Left renal cortex interstitium (tissue), 4 donors: ENCODE measurements at regions not wholly inside any gene's neighbourhood (a gene's known extent, or its start where the extent isn't known, plus 50 kb on each side); places are given as distances from the start of the nearest gene placed in this dataset.
A peak's percentile ranks its signal among the peaks of the same experiment; 100 is the strongest.
"Not testable (repeated sequence)": the region's sequence is repeated elsewhere in the genome, so short reads cannot be mapped to it uniquely, and the experiment has no call there.

Source experiments
- DNase-seq, 4 donors: peaks; one replicate each; pipeline ENCODE4 v3.0.0-alpha.2; 2013; ENCODE audit warnings: low read depth in 4 of 4, low spot score in 2 of 4, missing footprints in 1 of 4

DNA sequence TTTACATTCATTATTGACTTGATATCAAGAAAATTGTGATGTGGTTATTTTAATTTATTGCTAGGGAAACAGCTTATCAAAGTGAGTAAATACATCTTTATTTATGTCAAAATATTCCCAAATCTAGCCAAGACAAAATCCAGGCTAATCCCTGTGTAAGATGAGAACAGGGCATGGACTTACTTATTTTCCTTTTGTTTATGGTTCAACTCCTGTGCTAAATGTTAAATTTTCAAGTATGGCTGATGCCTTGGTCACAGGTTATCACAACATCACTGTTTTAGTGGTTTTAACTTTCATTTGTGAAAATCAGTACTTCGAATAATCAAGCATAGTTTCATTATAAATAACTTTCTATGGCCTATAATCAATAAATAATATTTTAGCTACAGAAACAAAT lies 657.0 kb upstream of the SYT4 start:
- no peak for DNase-seq

GRCh38 chr18:43934781-43935471 lies 657.6 kb upstream of the SYT4 start:
- DNase-seq = no peak

GRCh38 chr18:43936176-43936575 lies 658.9 kb upstream of the SYT4 start:
- DNase-seq = no peak

GRCh38 chr18:43949291-43949690 lies 672.0 kb upstream of the SYT4 start:
- no peak for DNase-seq

DNA sequence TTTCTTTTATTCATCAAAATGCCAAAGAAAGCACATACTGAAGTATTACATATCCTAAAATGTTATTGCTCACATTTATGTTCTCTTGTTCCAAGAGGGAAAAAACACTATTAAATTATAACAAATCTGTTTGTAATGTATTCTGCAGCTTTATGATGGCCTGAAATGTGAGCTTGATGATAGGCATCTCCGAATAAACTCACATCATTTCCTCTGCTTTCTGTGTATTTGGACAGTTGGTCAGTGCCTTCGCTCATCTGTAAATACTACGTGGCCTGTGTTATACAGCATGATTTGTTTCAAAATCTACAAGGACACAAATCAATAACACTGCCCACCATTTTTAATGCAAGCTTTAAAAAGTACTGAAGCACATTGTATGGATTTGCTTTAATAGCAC lies 672.8 kb upstream of the SYT4 start:
- no peak for DNase-seq

- DNase-seq = no peak
Measured at GRCh38 chr18:43952398-43952797, 675.1 kb upstream of the SYT4 start.

DNA sequence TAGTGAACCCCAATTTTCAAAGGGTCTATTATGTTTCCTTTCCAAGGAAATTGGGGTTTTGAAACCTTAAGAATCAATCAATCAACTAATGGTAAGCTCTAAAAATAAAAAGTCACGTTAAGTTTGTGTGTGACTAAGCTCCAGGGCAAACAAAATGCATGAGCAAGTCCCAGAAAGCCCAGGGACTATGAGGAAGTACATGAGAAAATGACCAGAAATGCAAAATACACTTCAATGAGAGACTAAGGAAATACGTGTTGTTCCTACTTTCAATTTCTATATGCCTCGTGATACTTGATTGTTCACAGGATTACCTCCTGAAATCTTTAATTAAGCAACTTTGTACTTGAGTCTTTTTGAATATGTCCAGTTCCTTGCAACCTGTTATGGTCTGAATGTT lies 684.4 kb upstream of the SYT4 start:
- no peak for DNase-seq

GRCh38 chr18:43964666-43965065 lies 687.4 kb upstream of the SYT4 start:
- no peak for DNase-seq

- no peak for DNase-seq
Measured at GRCh38 chr18:43965691-43966090, 688.4 kb upstream of the SYT4 start.

- DNase-seq = no peak
Measured at GRCh38 chr18:43970656-43971055, 693.4 kb upstream of the SYT4 start.

DNA sequence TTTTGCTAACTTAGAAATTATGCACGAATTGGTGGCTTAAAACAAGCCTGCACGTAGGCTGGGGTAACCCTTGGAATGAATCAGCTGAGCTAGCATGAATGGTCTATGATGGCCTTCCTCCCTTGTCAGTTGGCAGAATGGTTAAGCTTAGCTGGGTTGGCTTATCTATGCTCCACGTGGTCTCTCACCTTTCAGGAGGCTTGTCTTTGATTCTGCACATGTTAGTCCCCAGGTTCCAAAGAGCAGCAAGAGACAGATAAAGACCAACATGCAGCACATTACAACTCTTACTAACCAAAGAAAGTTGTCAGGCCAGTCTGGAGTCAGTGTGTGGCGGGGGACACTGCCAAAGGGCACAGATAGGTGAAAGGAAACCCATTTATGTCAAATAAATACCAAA lies 700.9 kb upstream of the SYT4 start:
- no peak for DNase-seq

DNA sequence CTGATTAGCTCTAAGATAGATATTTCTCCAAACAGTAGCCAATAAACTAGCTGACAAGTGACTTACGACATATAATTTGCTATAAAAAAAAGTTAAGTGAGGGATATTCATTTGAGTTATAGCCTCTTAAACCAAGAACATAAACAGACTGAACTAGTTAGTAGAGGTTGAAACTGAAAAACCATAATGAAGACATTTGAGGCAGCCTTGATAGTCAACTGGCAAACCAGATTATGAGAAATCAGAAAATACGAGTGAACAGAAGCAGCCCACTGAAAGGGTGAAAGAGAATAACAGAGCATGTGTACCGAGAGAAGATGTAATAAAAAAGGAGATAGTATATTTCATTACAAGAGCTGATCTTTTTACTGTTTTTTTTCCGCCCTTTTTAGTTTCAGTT lies 698.1 kb upstream of the SETBP1 start:
- DNase-seq = no peak

- DNase-seq = not testable (repeated sequence)
Measured at GRCh38 chr18:43987061-43987460, 693.6 kb upstream of the SETBP1 start.

GRCh38 chr18:43992741-43993140 lies 687.9 kb upstream of the SETBP1 start:
- DNase-seq = no peak

DNA sequence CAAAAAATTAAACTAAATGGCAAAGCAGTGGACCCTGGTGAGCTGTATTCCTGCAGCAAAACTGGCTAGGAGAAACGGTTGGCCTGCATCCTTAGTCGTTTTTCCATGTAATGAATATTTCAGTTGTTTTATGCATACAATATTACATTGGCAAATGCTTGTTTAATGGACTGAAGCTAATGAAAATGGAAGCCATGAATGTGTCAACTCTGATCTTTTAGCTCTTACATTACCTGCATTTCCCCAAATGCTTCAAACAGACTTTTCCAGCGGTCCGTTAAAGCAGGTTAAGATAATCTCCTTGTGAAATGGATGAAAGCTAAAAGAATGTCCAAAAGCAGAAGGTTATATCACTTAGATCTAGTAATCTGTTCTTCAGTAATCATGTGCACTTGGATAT lies 686.3 kb upstream of the SETBP1 start:
- DNase-seq = no peak

GRCh38 chr18:44013871-44014270 lies 666.8 kb upstream of the SETBP1 start:
- DNase-seq = no peak

DNA sequence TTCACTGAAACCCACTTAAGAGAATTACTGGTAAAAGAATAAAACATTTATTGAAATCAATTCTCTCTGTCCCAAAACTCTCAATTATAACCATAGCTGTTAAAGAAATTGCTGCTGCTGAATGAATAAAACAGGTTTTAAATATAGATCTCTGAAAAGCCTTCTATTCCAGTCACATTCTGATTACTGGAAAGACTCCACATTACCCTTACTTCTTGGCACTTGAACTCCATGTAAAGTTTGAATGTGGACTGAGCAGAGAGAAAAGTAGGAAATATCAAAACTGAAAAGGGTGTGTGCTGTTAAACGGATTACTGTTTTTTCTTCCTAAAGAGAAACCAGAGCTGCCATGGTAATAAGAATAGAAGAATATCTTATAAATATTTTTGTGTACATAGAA lies 655.3 kb upstream of the SETBP1 start:
- no peak for DNase-seq

- DNase-seq = no peak
Measured at GRCh38 chr18:44028109-44028508, 652.6 kb upstream of the SETBP1 start.

DNA sequence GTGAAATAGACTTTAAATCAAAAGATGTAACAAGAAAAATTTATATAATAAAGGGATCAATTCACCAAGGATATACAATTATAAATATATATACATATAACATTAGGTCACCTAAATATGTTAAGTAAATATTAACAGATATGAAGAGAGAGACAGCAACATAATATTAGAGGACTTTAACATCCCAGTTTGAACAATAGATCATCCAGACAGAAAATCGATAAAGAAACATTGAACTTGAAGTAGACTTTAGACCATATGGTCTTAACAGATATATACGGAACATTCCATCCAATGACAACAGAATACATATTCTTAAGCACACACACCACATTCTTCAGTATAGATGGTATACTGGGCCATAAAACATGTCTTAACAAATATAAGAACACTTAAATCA lies 649.6 kb upstream of the SETBP1 start:
- no peak for DNase-seq

GRCh38 chr18:44033144-44033701 lies 647.5 kb upstream of the SETBP1 start:
- DNase-seq = peak in 1 of 4 donors; percentile 3

DNA sequence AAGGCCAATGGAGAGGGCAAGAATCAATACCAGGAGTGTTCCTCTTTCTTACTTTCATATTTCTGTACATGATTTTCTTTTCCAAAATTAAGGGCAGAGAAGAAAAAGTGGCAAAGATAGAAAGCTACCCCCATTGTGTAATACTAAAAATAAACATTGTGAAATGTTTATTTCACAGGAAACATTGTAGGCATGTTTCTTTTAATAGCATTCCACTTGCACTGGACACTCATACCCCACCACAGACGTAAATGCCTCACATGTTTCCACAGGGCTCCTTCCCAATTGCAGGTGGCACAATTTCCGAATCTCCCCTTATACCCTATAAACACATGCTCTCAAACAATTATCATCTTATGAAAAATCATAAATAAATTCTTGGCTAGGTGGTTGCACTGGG lies 645.1 kb upstream of the SETBP1 start:
- no peak for DNase-seq

DNA sequence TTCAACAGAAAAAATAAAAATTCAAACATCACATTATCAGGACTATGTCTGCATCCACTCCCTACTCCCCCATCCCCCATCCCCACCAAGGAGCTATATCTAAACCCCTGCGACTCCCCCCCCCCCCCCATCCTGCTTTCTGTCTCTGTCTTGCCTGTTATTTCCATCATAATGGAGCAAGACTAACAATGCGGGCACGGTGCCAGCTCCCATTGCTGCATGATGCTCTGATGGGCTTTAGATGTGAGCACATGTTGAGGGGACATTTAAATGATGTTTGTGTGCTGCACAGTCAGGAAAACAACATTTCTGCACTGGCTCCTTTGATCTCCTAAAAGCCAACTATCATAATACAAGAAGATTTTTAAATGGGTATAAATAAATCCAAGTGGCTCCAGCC lies 644.2 kb upstream of the SETBP1 start:
- DNase-seq = no peak

- no peak for DNase-seq
Measured at GRCh38 chr18:44039216-44039615, 641.5 kb upstream of the SETBP1 start.
